NCI-H1694 treated with DMSO at 0.1 percent for 48 hours (cell line): ENCODE measurements at regions not wholly inside any gene's neighbourhood (a gene's known extent, or its start where the extent isn't known, plus 50 kb on each side); places are given as distances from the start of the nearest gene placed in this dataset.
"Not testable (repeated sequence)": the region's sequence is repeated elsewhere in the genome, so short reads cannot be mapped to it uniquely, and the experiment has no call there.

ENCODE experiments used
- DNase-seq: peaks from one replicate; lab custom pipeline; 2025; lab: John Stamatoyannopoulos, UW

- no peak for DNase-seq
These were observed 311.8 kb upstream of the CLEC14A start for GRCh38 chr14:38567703-38568102.

- DNase-seq, result no peak
These were observed 305.8 kb upstream of the CLEC14A start for GRCh38 chr14:38561657-38562056.

- no peak for DNase-seq
These were observed 303.8 kb upstream of the CLEC14A start for GRCh38 chr14:38559711-38560110.

GRCh38 chr14:38557391-38557790 is 301.5 kb upstream of the CLEC14A start:
- DNase-seq, result not testable (repeated sequence)

GRCh38 chr14:38556252-38556651 is 300.4 kb upstream of the CLEC14A start:
- DNase-seq, result no peak

GRCh38 chr14:38554026-38554425 is 298.1 kb upstream of the CLEC14A start:
- no peak for DNase-seq

- no peak for DNase-seq
These were observed 297.7 kb upstream of the CLEC14A start for GRCh38 chr14:38553586-38553985.

GRCh38 chr14:38549564-38549963 is 293.7 kb upstream of the CLEC14A start:
- DNase-seq, result no peak

- no peak for DNase-seq
These were observed 292.1 kb upstream of the CLEC14A start for GRCh38 chr14:38547961-38548490.

GRCh38 chr14:38546932-38547551 is 291.1 kb upstream of the CLEC14A start:
- DNase-seq, result no peak

GRCh38 chr14:38544776-38545175 is 288.9 kb upstream of the CLEC14A start:
- no peak for DNase-seq

- DNase-seq, result not testable (repeated sequence)
These were observed 288.0 kb upstream of the CLEC14A start for GRCh38 chr14:38543851-38544250.

- DNase-seq, result not testable (repeated sequence)
These were observed 282.2 kb upstream of the CLEC14A start for GRCh38 chr14:38538053-38538452.

GRCh38 chr14:38536376-38537038 is 280.6 kb upstream of the CLEC14A start:
- DNase-seq, result no peak

GRCh38 chr14:38528582-38528981 is 272.7 kb upstream of the CLEC14A start:
- DNase-seq, result no peak

- DNase-seq, result no peak
These were observed 271.6 kb upstream of the CLEC14A start for GRCh38 chr14:38527502-38527878.

- no peak for DNase-seq
These were observed 271.1 kb upstream of the CLEC14A start for GRCh38 chr14:38526826-38527501.

GRCh38 chr14:38524636-38525509 is 269.0 kb upstream of the CLEC14A start:
- no peak for DNase-seq

GRCh38 chr14:38522724-38523123 is 266.8 kb upstream of the CLEC14A start:
- no peak for DNase-seq

GRCh38 chr14:38521591-38521990 is 265.7 kb upstream of the CLEC14A start:
- no peak for DNase-seq

- DNase-seq, result no peak
These were observed 261.5 kb upstream of the CLEC14A start for GRCh38 chr14:38517426-38517825.

- no peak for DNase-seq
These were observed 256.3 kb upstream of the CLEC14A start for GRCh38 chr14:38512236-38512635.
